GM12873 (cell line): ENCODE measurements at regions not wholly inside any gene's neighbourhood (a gene's known extent, or its start where the extent isn't known, plus 50 kb on each side); places are given as distances from the start of the nearest gene placed in this dataset.

Source experiments
- TF ChIP-seq, protein P1 (sequence below): IDR thresholded peaks from 2 replicates; pipeline ENCODE4 v1.5.1; 2012; ENCODE audit warnings: low read depth, mild to moderate bottlenecking, moderate library complexity, low read length, control low read depth; ENCODE audit not compliant: insufficient read depth; ENCODE audit errors: missing control alignments

DNA sequence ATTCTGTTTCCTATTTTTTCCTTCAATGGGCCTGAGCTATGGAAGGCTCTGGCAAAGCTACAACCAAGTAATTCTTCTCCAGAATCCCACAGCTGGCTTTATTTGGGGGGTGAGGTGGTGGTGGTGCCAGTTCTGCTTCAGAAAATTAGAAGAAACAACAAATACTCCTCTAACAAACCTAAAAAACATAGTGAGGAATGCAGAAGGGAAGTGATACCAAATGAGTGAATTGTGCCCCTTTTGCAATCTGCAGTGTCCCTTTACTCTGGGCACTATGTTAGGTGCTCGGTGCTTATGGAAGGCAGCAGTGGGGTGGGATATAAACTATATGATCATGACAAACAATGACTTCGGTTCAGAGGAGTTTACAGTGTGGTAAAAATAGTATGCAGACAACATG lies 90.4 kb upstream of the ROPN1 start:
- TF ChIP-seq, protein P1, sequence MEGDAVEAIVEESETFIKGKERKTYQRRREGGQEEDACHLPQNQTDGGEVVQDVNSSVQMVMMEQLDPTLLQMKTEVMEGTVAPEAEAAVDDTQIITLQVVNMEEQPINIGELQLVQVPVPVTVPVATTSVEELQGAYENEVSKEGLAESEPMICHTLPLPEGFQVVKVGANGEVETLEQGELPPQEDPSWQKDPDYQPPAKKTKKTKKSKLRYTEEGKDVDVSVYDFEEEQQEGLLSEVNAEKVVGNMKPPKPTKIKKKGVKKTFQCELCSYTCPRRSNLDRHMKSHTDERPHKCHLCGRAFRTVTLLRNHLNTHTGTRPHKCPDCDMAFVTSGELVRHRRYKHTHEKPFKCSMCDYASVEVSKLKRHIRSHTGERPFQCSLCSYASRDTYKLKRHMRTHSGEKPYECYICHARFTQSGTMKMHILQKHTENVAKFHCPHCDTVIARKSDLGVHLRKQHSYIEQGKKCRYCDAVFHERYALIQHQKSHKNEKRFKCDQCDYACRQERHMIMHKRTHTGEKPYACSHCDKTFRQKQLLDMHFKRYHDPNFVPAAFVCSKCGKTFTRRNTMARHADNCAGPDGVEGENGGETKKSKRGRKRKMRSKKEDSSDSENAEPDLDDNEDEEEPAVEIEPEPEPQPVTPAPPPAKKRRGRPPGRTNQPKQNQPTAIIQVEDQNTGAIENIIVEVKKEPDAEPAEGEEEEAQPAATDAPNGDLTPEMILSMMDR = no peak

DNA sequence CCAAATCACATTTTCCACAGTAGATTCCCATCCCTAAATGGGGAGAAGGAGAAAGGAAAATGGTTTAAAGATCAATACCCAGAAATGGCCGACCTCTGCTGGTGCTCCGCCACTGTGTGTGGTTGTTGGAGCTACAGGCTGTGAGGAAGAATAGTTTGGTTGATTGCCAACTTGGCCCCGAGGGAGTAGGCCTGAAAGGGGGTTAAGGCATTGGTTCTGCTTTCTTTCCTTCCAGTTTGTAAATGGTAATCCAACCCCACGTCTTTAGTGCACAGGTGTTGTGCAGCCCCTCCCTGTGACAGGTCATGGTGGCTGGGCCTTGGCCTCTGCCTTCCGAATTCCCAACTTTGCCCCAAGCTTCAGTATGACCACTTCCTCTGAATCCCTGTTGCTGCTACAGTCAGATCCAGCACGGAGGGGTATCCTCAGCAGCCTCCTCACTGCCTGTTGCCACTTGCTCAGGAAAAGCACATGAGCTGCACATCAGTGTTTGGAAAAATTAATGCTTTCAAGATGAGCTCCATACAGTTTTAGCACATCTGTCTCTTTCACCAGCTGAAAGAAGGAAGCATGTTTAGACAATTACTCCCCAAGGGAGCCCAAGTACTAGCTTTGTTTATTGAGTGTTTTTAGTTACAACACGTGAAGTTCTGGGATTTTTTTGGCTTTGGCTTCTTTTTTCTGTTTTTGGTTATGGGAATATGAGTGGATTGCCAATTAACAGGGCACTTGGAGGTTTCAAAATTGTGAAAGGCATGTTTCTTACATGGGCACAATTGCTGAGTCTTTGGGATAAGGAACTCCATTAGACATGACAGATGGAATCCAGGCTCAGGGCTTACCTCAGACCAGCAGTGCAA lies 92.3 kb upstream of the ROPN1 start:
- TF ChIP-seq, protein P1 = no peak

DNA sequence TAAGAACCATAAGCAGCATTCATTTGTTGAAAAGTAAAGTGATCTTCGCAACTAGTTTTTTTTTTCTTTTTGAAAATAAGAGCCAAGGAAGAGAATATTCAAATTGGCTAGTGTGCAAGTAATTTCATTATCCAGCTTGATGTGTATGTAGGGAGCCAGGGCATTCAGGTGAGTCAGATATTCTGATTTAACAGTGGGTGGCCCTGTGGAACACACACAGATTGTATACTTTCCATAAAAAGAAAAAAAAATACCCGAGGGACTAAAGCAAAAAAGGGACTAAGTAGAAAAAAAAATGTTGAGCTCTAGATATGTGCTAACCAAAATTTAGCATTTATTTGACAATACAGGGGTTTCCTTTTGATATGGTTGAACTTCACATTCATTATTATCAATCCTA lies 96.9 kb upstream of the ROPN1 start:
- TF ChIP-seq, protein P1 = no peak

DNA sequence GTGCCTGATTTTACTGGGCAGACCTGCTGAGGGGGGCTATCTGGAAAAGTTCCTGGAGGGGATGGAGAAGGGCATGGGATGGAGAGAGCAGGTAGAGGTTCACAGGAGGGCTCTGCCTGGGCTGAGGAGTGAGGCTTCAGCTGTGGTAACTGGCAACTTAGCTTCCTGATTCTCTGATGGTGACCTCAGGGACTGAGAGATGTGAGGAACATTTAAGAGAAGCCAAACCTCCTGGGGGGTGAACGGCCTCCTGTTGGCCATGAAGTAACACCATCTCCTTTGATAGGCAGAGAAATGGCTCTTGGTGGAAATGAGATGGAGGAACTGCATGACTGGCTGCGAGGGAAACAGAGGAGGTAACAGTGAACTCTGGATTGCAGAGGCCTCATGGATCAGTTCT lies 97.3 kb upstream of the ROPN1 start:
- TF ChIP-seq, protein P1 = no peak

DNA sequence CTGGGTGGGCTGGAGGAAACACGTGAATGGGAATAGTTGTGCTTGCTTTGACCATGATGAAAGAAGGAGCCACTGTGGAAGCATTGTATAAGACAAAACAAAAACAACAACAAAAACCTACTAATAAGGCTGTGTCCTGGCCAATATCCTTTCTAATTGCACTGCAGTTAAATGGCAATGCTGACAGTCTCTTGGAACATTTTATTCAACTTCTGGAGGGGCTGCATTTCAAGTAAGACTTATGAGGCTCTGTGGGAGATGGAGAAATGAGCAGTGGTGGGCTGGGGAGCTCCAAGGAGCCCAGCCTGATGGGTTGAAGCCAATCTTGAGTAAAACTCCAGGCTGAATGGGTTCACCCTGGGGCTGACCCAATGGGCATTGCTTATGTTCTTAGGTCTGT lies 99.8 kb upstream of the ROPN1 start:
- TF ChIP-seq, protein P1 = no peak

DNA sequence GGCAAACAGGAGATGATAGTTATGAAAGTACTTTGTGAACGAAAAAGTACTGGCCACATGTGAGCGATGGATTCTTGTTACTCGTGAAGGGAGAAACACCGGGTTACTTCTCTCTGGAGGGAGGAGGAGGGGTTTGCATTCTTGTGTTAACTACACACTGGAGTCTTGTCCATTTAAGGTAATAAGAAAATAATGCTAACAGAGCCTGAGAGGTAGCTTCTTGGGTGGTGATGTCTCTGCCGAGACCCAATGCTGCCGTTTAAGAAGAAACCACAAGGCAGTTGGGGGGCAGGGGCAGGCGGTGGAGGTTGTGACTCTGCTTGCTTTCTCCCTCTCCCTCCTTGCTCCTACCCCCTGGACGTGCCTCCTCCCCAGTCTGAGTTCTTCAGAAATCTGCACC lies 100.9 kb upstream of the ROPN1 start:
- TF ChIP-seq, protein P1 = no peak

DNA sequence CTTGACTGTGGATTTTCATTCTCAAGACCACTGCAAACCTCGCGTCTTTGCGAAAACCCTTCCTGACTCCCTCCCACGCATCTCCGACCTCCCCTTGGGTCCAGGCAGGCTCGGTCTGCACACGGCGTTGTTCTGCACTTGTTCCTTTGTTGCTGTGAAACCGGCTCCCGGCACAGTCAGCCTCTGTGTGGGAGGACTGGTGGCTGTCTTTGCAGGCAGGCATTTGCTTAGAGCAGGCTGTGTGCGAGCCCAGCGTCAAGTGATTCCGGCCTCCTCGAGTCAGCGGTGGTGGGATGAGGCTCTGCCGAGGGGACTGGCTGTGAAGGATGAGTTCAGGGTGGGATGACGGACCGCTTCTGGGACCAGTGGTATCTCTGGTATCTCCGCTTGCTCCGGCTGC lies 102.6 kb upstream of the ROPN1 start:
- TF ChIP-seq, protein P1 = no peak
